ENCODE measurements at regions not wholly inside any gene's neighbourhood (a gene's known extent, or its start where the extent isn't known, plus 50 kb on each side); places are given as distances from the start of the nearest gene placed in this dataset.

GRCh38 chr1:22287273-22287672 lies 144.4 kb upstream of the WNT4 start:
- Histone ChIP-seq H3K9me3 (no peaks in the 10 kb centered on the region), H3K36me3 (no peaks in the 10 kb centered on the region), H3K27ac (no peak overlapping the region), H3K4me1 (no peaks in the 10 kb centered on the region), H3K27me3 (peaks cover 0 to 45% (median 16%) of the 10 kb centered on the region in 7 donors), H3K4me3 (no peak overlapping the region)
- WGBS, 2 donors, result 85 to 87% methylated on average over 3 of the region's 3 CpGs
- intact Hi-C loops (cut with DNase I), result no loop called here
- no peak for ATAC-seq
- TF ChIP-seq CTCF (IDR thresholded peaks at IDR 0.05), result no peak
- no peak for DNase-seq

- DNase-seq (no peak), ATAC-seq (no peak)
- H3K27me3 ChIP-seq, result peaks cover 0 to 48% (median 15%) of the 10 kb centered on the region in 7 donors
- no peaks in the 10 kb centered on the region for H3K9me3 ChIP-seq
- no peak overlapping the region for H3K27ac ChIP-seq
- no peaks in the 10 kb centered on the region for H3K4me1 ChIP-seq
- no peaks in the 10 kb centered on the region for H3K36me3 ChIP-seq
- intact Hi-C loops (cut with DNase I), result no loop called here
- TF ChIP-seq CTCF (IDR thresholded peaks at IDR 0.05), result no peak
- no peak overlapping the region for H3K4me3 ChIP-seq
- 50% methylated on average over 15 of the region's 15 CpGs for WGBS, 2 donors
Observed at GRCh38 chr1:22287946-22288520, 145.1 kb upstream of the WNT4 start.

- DNase-seq (no peak), ATAC-seq (no peak)
- TF ChIP-seq CTCF (IDR thresholded peaks at IDR 0.05), result no peak
- H3K4me3 ChIP-seq, result no peak overlapping the region
- no peak overlapping the region for H3K27ac ChIP-seq
- peaks cover 0 to under 1% (median 0%) of the 10 kb centered on the region in 11 donors for H3K9me3 ChIP-seq
- no peaks in the 10 kb centered on the region for H3K4me1 ChIP-seq
- peaks cover 0 to 44% (median 15%) of the 10 kb centered on the region in 7 donors for H3K27me3 ChIP-seq
- intact Hi-C loops (cut with DNase I), result no loop called here
- no peaks in the 10 kb centered on the region for H3K36me3 ChIP-seq
- 78% methylated on average over 4 of the region's 4 CpGs for WGBS, 2 donors
Observed at GRCh38 chr1:22288593-22289241, 145.8 kb upstream of the WNT4 start.

GRCh38 chr1:22289307-22289995 lies 146.6 kb upstream of the WNT4 start:
- no peak overlapping the region for H3K27ac ChIP-seq
- no peaks in the 10 kb centered on the region for H3K36me3 ChIP-seq
- no peak overlapping the region for H3K4me3 ChIP-seq
- no peak for TF ChIP-seq CTCF (IDR thresholded peaks at IDR 0.05)
- intact Hi-C loops (cut with DNase I), result no loop called here
- H3K9me3 ChIP-seq, result peaks cover 0 to 8% (median 0%) of the 10 kb centered on the region in 11 donors
- no peaks in the 10 kb centered on the region for H3K4me1 ChIP-seq
- H3K27me3 ChIP-seq, result peaks cover 0 to 50% (median 15%) of the 10 kb centered on the region in 7 donors
- WGBS, 2 donors, result 54 to 56% methylated on average over 11 of the region's 11 CpGs
- ATAC-seq, result no peak
- DNase-seq, result no peak
